ENCODE measurements at regions not wholly inside any gene's neighbourhood (a gene's known extent, or its start where the extent isn't known, plus 50 kb on each side); places are given as distances from the start of the nearest gene placed in this dataset.

GRCh38 chr22:19574247-19574646 lies 50.0 kb upstream of the CLDN5 start:
- no peak for DNase-seq
- peaks cover 0 to 40% (median 0%) of the 10 kb centered on the region in 3 donors for H3K27me3 ChIP-seq
- no peaks in the 10 kb centered on the region for H3K9me3 ChIP-seq
- intact Hi-C loops (cut with DNase I; ENCODE audit: low total_unique reads), result no loop called here
- H3K36me3 ChIP-seq, result no peaks in the 10 kb centered on the region
- TF ChIP-seq POLR2AphosphoS5 (IDR thresholded peaks at IDR 0.05) (no peak), POLR2A (IDR thresholded peaks at IDR 0.05) (no peak), CTCF (IDR thresholded peaks at IDR 0.05) (no peak), EP300 (IDR thresholded peaks at IDR 0.05) (no peak)
- H3K4me1 ChIP-seq, result no peaks in the 10 kb centered on the region
- 87 to 92% (median 88%) methylated on average over 4 of the region's 4 CpGs for WGBS, 5 donors
- no peak overlapping the region for H3K4me3 ChIP-seq
- H3K27ac ChIP-seq, result no peak overlapping the region

DNA sequence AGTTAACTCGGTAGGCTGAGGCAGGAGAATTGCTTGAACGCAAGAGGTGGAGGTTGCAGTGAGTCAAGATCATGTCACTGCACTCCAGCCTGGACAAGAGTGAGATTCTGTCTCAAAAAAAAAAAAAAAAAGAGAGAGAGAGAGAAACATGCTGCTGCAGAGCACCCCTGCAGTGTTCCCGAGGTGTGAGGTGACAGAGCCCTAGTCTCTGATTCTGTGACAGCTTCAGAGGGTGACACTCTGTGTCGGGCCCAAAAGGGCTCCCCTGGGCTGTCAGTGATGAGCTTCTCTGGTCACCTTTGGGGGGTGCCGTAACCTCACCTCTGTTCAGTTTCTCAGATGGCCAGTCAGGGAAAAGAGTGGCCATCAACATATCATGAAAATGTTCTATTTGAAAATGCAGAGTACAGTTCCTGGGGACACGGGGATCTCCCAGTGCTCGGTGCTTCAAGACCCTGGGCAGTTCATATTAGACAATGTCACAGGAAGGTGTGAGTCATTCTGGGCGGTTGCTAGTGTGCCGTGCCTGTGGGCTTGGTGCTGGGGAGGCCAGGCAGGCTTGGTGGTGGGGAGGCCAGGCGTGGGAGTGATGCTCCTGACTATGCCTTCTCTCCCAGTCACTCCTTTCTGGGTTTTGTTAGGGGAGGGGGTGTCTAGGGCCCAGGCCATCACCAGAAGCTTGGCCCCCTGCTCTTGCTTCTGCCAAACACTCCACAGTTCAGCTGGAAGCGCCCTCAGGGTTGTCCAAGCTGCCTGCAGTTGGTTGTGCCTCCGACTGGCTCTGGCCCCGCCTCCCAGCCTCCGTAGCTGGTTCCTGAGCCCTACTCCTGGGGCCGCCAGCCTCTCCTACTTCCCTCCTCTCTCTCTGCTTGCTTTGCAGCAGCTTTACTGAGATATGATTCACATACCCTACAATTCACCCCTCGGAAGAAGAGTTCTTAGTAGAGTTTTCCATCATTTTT lies 52.5 kb upstream of the CLDN5 start:
- Histone ChIP-seq H3K27me3 (peaks cover 0 to 47% (median 0%) of the 10 kb centered on the region in 3 donors), H3K9me3 (no peaks in the 10 kb centered on the region), H3K36me3 (no peaks in the 10 kb centered on the region), H3K4me3 (no peak overlapping the region), H3K27ac (peak overlapping the region in 1 of 5 donors; percentile 10), H3K4me1 (no peaks in the 10 kb centered on the region)
- 40 to 48% (median 44%) methylated on average over 16 of the region's 16 CpGs for WGBS, 5 donors
- no peak for DNase-seq
- intact Hi-C loops (cut with DNase I; ENCODE audit: low total_unique reads), result no loop called here
- TF ChIP-seq EP300 (IDR thresholded peaks at IDR 0.05), result no peak
- TF ChIP-seq CTCF (IDR thresholded peaks at IDR 0.05), result no peak
- no peak for TF ChIP-seq POLR2A (IDR thresholded peaks at IDR 0.05)
- no peak for TF ChIP-seq POLR2AphosphoS5 (IDR thresholded peaks at IDR 0.05)

- intact Hi-C loops (cut with DNase I; ENCODE audit: low total_unique reads), result no loop called here
- no peak overlapping the region for H3K27ac ChIP-seq
- peaks cover 0 to 47% (median 0%) of the 10 kb centered on the region in 3 donors for H3K27me3 ChIP-seq
- no peak for DNase-seq
- H3K9me3 ChIP-seq, result no peaks in the 10 kb centered on the region
- H3K4me1 ChIP-seq, result no peaks in the 10 kb centered on the region
- no peaks in the 10 kb centered on the region for H3K36me3 ChIP-seq
- TF ChIP-seq POLR2A (IDR thresholded peaks at IDR 0.05) (no peak), CTCF (IDR thresholded peaks at IDR 0.05) (no peak), POLR2AphosphoS5 (IDR thresholded peaks at IDR 0.05) (no peak), EP300 (IDR thresholded peaks at IDR 0.05) (no peak)
- H3K4me3 ChIP-seq, result no peak overlapping the region
- WGBS, 5 donors, result 62 to 80% (median 76%) methylated on average over 5 to 10 of the region's 10 CpGs
Measured at GRCh38 chr22:19577422-19577966, 53.3 kb upstream of the CLDN5 start.

GRCh38 chr22:19578180-19579004 lies 54.2 kb upstream of the CLDN5 start:
- WGBS, 5 donors, result 84 to 90% (median 89%) methylated on average over 11 of the region's 11 CpGs
- Histone ChIP-seq H3K27ac (no peak overlapping the region), H3K27me3 (peaks cover 0 to 47% (median 0%) of the 10 kb centered on the region in 3 donors), H3K4me3 (no peak overlapping the region), H3K36me3 (no peaks in the 10 kb centered on the region), H3K4me1 (no peaks in the 10 kb centered on the region), H3K9me3 (no peaks in the 10 kb centered on the region)
- no peak for DNase-seq
- TF ChIP-seq POLR2A (IDR thresholded peaks at IDR 0.05), result no peak
- no peak for TF ChIP-seq POLR2AphosphoS5 (IDR thresholded peaks at IDR 0.05)
- TF ChIP-seq CTCF (IDR thresholded peaks at IDR 0.05), result no peak
- TF ChIP-seq EP300 (IDR thresholded peaks at IDR 0.05), result no peak
- intact Hi-C loops (cut with DNase I; ENCODE audit: low total_unique reads), result no loop called here
